HG02571 (cell line): ENCODE measurements at regions not wholly inside any gene's neighbourhood (a gene's known extent, or its start where the extent isn't known, plus 50 kb on each side); places are given as distances from the start of the nearest gene placed in this dataset.

ENCODE experiments used
- ATAC-seq: cut with Tn5 transposase; IDR thresholded peaks from one replicate; pipeline ENCODE4 v1.9.1; 2021; ENCODE audit warnings: mild to moderate bottlenecking, moderate library complexity; ENCODE audit not compliant: unreplicated experiment

GRCh38 chr4:173934933-173935620 is 348.4 kb downstream of the FBXO8 start:
- no peak for ATAC-seq

DNA sequence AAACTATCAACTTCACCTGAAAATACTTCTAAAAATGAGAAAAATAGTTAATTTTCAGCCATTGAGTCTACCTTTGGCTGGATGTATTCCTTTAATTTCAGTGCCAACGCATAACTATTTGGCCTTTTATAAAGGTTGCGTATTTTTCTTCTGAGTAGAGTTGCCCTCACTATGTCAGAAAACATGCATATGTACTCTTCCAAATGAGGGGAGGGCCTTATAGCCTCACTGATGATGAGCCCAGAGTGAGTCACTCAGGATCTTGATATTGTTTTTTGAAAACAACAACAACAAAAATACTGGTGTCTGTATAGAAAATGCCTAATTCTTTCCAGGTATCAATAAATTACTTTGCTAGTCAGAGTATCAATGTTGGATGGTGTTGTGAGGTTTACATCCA is 349.3 kb downstream of the FBXO8 start:
- ATAC-seq, result no peak

DNA sequence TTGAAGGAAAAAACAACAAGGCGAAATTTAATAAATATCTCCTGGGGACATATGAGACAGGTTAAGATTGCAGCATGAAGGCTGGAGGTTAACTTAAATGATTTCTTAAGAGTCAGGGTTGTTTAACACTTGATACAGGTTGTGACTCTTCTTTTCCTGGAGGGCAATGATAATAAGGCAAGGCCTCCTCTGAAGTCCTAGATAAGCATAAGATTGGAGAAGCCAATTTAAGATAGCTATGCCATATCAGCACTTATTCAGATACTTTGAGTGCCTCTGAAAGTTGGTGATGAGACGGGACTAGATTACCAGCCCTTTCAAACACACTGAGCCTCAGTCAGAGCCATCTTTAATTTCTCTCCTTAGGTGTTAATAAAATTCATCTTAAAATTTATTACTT is 350.8 kb downstream of the FBXO8 start:
- ATAC-seq, result no peak

GRCh38 chr4:173930329-173930967 is 353.0 kb downstream of the FBXO8 start:
- no peak for ATAC-seq

DNA sequence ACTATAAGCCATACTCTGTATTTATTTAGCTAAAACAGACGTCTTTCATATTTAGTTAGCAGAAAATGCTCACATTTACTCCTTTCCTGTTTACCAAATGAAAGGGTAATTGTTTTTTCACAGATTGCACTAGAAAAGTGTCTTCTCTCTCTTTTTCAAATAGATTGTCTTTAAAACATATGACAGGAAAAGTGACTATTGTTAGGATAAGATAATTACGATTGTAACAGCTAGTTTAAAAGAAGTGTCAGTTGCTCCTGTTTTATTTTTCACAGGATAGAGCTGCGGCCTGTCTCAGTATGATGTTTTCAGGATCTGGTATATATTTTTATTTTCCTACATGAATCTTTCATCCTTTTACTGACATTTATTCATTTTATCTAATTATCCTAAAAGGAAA is 353.5 kb downstream of the FBXO8 start:
- no peak for ATAC-seq

- ATAC-seq, result no peak
These were observed 358.9 kb downstream of the FBXO8 start for GRCh38 chr4:173924561-173924960.

DNA sequence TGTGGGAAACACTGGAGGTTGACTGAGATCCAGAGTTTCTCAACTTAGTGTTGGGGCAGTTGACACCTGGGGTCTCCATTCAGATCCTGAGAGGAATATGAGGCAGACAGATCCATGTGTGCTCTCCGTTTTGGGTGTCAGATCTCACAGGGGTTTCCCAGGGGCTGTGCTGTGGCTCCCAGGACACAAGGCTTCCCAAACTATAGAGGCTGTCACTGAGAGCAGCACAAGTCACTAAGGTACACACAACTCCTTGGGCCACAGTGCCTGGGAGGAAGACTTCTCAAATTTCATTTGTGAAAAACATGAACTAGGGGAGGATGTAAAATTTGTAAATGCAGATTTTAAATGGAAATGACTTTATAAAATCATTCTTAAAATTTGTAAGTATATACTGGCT is 363.6 kb downstream of the FBXO8 start:
- no peak for ATAC-seq

DNA sequence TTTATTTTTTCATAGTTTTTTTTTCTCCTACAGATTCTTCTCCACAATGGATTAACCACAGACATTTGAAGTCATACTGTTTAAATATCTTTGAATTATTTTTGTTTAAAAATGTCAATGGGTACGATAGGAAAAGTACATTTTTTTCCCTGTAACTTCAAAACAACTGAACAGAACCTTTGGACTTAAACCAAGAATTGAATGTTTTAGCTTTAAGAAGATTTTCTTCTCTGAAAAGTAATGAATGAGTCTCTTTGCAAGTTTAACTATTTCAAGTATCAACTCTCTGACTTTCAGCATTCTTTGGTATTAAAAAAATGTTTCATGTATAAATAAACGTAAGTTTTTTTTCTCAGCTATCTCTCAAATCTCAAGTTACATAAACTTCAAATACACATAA is 364.3 kb downstream of the FBXO8 start:
- no peak for ATAC-seq

GRCh38 chr4:173917255-173917960 is 366.1 kb downstream of the FBXO8 start:
- no peak for ATAC-seq

GRCh38 chr4:173913496-173913895 is 370.0 kb downstream of the FBXO8 start:
- ATAC-seq, result no peak

- ATAC-seq, result no peak
These were observed 371.1 kb downstream of the FBXO8 start for GRCh38 chr4:173912384-173912783.

GRCh38 chr4:173910891-173911290 is 372.6 kb downstream of the FBXO8 start:
- ATAC-seq, result no peak

DNA sequence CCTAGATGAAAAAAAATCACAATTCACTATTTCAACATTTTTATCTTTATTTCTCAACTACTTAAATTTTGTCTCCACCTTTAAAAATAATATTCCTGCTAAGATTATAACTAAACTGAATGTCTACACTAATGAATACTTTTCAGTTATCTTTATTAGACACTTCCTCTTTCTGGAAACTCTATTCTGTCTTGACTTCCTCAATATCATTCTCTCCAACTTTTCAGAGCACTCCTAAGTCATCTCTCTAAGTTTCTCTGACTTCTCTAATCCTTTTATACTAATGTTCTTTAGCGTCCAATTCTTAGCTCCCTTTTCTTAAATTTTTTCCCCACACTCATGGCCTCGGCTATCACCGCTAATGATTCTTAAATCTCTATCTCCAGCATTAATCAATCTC is 374.2 kb downstream of the FBXO8 start:
- no peak for ATAC-seq

DNA sequence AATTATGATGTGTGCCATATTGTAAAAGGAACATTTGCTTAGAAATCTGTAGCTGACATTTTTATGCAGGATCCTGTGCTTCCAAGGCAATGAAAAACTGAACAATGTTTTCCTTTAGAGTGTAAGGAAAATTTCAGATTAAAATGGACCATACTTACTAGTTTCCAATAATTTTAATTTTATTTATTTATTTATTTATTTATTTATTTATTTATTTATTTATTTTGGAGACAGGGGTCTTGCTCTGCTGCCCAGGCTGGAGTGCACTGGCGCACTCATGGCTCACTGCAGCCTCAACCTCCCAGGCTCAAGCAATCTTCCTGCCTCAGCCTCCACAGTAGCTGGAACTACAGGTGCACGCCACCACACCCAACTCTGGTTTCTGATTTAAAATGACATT is 369.8 kb upstream of the HAND2 start:
- ATAC-seq, result no peak

DNA sequence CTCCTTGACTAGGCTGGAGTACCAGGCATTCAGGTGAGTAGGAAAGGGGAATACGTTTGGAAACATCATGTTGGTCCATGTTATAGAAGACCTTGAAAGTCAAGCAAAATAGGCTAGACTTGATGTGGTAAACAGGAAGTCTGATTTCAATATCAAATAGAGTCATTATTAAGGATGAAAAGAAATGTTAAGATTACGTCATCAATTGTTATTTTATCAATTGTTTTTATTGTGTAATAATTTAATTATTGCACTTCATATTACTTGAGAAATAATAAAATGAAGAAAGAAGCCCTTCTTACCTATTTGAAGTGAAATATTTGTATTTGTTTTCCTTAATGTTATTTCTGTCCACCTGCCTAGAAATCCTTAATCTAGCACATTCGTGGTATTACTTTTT is 361.0 kb upstream of the HAND2 start:
- no peak for ATAC-seq

GRCh38 chr4:173883821-173884220 is 353.8 kb upstream of the HAND2 start:
- no peak for ATAC-seq

- no peak for ATAC-seq
These were observed 350.9 kb upstream of the HAND2 start for GRCh38 chr4:173880897-173881296.

GRCh38 chr4:173879509-173879908 is 349.5 kb upstream of the HAND2 start:
- ATAC-seq, result no peak

- ATAC-seq, result no peak
These were observed 348.7 kb upstream of the HAND2 start for GRCh38 chr4:173878701-173879100.

DNA sequence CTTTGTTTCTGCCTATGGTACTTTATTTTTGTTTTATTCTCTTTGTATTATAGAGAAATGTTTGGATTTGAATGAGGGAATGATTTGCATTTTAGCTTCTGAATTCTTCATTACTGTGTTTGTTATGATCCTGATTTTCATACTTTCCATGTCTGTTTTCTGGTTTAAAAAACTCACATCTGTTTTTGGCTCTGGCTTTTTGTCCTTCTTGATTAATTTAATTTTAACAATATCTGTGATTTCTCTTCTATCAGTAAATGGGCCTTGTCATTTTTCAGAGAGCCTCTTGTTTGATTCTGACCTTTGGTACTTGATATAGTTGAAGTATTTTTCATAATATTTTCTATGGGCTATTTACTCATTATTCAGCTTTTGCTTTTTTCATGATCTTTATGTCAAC is 341.6 kb upstream of the HAND2 start:
- ATAC-seq, result no peak

GRCh38 chr4:173866322-173867026 is 336.4 kb upstream of the HAND2 start:
- ATAC-seq, result no peak

DNA sequence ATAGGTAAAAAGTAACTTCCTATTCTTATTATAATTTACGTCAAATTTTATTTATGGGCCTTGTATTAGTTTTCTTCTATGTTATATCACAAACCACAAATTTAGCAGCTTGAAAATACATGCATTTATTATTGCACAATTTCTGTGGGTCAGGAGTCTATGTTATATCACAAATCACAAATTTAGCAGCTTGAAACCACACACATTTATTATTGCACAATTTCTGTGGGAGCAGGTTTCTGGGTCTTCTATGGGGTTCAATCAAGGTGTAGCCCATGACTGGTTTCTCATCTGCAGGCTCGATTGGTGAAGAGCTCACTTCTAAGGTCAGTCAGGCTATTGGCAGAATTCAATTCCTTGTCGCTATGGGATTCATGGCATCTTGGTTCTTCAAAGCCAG is 332.7 kb upstream of the HAND2 start:
- ATAC-seq, result no peak
